H1 (cell line): ENCODE measurements at regions not wholly inside any gene's neighbourhood (a gene's known extent, or its start where the extent isn't known, plus 50 kb on each side); places are given as distances from the start of the nearest gene placed in this dataset.
A peak's percentile ranks its signal among the peaks of the same experiment; 100 is the strongest.

Source experiments
- CTCF ChIA-PET: fragments of 300-600 bp; sonication (Branson Sonifier 250); formaldehyde crosslinking; loops from one replicate; lab custom pipeline; 2021; ENCODE audit not compliant: partially characterized antibody; lab: Charles Lee
- POLR2A ChIA-PET: fragments of 300-600 bp; sonication (Branson Sonifier 250); formaldehyde crosslinking; loops from one replicate; lab custom pipeline; 2021; ENCODE audit warnings: inconsistent platforms; ENCODE audit not compliant: partially characterized antibody; lab: Charles Lee
- DNase-seq, 2 experiments: peaks; one replicate each; pipeline versions ENCODE4 v3.0.0 to v3.0.0-alpha.2; 2010 to 2022; ENCODE audit warnings: low spot score in 2 of 2, low read depth in 1 of 2, mixed read lengths in 1 of 2
- FAIRE-seq: peaks from 2 replicates; lab custom pipeline; 2011; peaks lifted over from hg19 to GRCh38; lab: Jason Lieb, UNC
- H2AFZ ChIP-seq: 2 replicates; pipeline ENCODE4 v1.8.1; 2012; ENCODE audit warnings: low read length, inconsistent platforms
- H2AK5ac ChIP-seq: 2 replicates; pipeline ENCODE4 v1.6.1; 2013; ENCODE audit warnings: low read depth, low read length
- H2BK120ac ChIP-seq: replicated peaks from 2 replicates; pipeline ENCODE3; 2013; ENCODE audit warnings: low read depth, low read length, inconsistent platforms
- H2BK12ac ChIP-seq: 2 replicates; pipeline ENCODE4 v1.6.1; 2013; ENCODE audit warnings: low read depth, low read length
- H2BK15ac ChIP-seq: 2 replicates; pipeline ENCODE4 v1.6.1; 2013; ENCODE audit warnings: low read length
- H2BK20ac ChIP-seq: 2 replicates; pipeline ENCODE4 v1.6.1; 2013; ENCODE audit warnings: low read length
- H2BK5ac ChIP-seq: 2 replicates; pipeline ENCODE4 v1.6.1; 2013; ENCODE audit warnings: low read depth, low read length
- H3K14ac ChIP-seq: 2 replicates; pipeline ENCODE4 v1.6.1; 2013; ENCODE audit warnings: inconsistent platforms; ENCODE audit not compliant: insufficient read length
- H3K18ac ChIP-seq: 2 replicates; pipeline ENCODE4 v1.6.1; 2013; ENCODE audit warnings: low read length; ENCODE audit errors: extremely low read depth
- H3K23ac ChIP-seq: 2 replicates; pipeline ENCODE4 v1.6.1; 2013; ENCODE audit warnings: inconsistent platforms; ENCODE audit not compliant: insufficient read length
- H3K23me2 ChIP-seq: 2 replicates; pipeline ENCODE4 v1.6.1; 2013; ENCODE audit warnings: low read depth, low read length
- H3K27ac ChIP-seq: 2 replicates; pipeline ENCODE4 v1.6.1; 2011; ENCODE audit warnings: low read depth, low read length, inconsistent platforms
- H3K27me3 ChIP-seq, 4 experiments: replicated peaks in 1 of 4; 1 replicate in 1 of 4; 2 replicates in 3 of 4; pipeline versions ENCODE4 v1.6.1 to v1.8.1; 2011 to 2013; ENCODE audit warnings: low read length in 3 of 4, mild to moderate bottlenecking in 3 of 4, inconsistent platforms in 2 of 4, mixed read lengths in 2 of 4, moderate library complexity in 1 of 4; ENCODE audit not compliant: control insufficient read depth in 3 of 4, insufficient read depth in 3 of 4; ENCODE audit errors: extremely low read depth in 1 of 4
- H3K36me3 ChIP-seq, 4 experiments: 2 replicates each; pipeline versions ENCODE4 v1.6.1 to v1.8.1; 2011 to 2013; ENCODE audit warnings: mild to moderate bottlenecking in 4 of 4, low read length in 3 of 4, moderate library complexity in 2 of 4, control low read depth in 1 of 4, inconsistent platforms in 1 of 4; ENCODE audit not compliant: insufficient read depth in 4 of 4, control insufficient read depth in 2 of 4
- H3K4ac ChIP-seq: replicated peaks from 2 replicates; pipeline ENCODE3; 2013; ENCODE audit warnings: low read length, low read depth, mixed read lengths, inconsistent platforms; ENCODE audit not compliant: insufficient read length
- H3K4me1 ChIP-seq, 4 experiments: replicated peaks in 1 of 4; 1 replicate in 1 of 4; 2 replicates in 3 of 4; pipeline versions ENCODE4 v1.6.1 to v1.8.1; 2011 to 2013; ENCODE audit warnings: low read length in 3 of 4, inconsistent platforms in 2 of 4, mixed read lengths in 1 of 4; ENCODE audit not compliant: insufficient read depth in 4 of 4, control insufficient read depth in 3 of 4
- H3K4me2 ChIP-seq, 2 experiments: 2 replicates each; pipeline versions ENCODE4 v1.6.1 to v1.8.1; 2011 to 2013; ENCODE audit warnings: low read depth in 2 of 2, low read length in 2 of 2, control low read depth in 1 of 2, inconsistent platforms in 1 of 2, mild to moderate bottlenecking in 1 of 2; ENCODE audit not compliant: insufficient read depth in 1 of 2
- H3K4me3 ChIP-seq, 4 experiments: fragments of 200-600, 300-600 bp in 1 of 4; sonication (generic), shearing (Covaris generic), sonication (Bioruptor Twin) in 1 of 4; 2 replicates each; pipeline versions ENCODE4 v1.5.1 to v1.8.1; 2011 to 2016; ENCODE audit warnings: low read length in 4 of 4, low read depth in 3 of 4, control low read depth in 2 of 4, inconsistent platforms in 2 of 4, mild to moderate bottlenecking in 2 of 4, mixed read lengths in 1 of 4, moderate library complexity in 1 of 4; ENCODE audit not compliant: insufficient read depth in 2 of 4; ENCODE audit errors: extremely low read depth in 1 of 4
- H3K56ac ChIP-seq: replicated peaks from 2 replicates; pipeline ENCODE3; 2013; ENCODE audit warnings: low read depth, mild to moderate bottlenecking, mixed read lengths, low read length, inconsistent platforms; ENCODE audit not compliant: insufficient read length
- H3K79me1 ChIP-seq: 2 replicates; pipeline ENCODE4 v1.6.1; 2013; ENCODE audit warnings: low read depth, low read length, control low read depth
- H3K79me2 ChIP-seq, 2 experiments: 2 replicates each; pipeline versions ENCODE4 v1.6.1 to v1.8.1; 2012 to 2013; ENCODE audit warnings: low read length in 2 of 2, mild to moderate bottlenecking in 2 of 2, inconsistent platforms in 1 of 2; ENCODE audit not compliant: insufficient read depth in 2 of 2, control insufficient read depth in 1 of 2
- H3K9ac ChIP-seq, 4 experiments: replicated peaks in 1 of 4; 1 replicate in 1 of 4; 2 replicates in 3 of 4; pipeline versions ENCODE4 v1.6.1 to v1.8.1; 2011 to 2013; ENCODE audit warnings: low read depth in 3 of 4, low read length in 3 of 4, control low read depth in 2 of 4, mild to moderate bottlenecking in 2 of 4, moderate library complexity in 2 of 4, inconsistent platforms in 1 of 4; ENCODE audit errors: extremely low read depth in 1 of 4
- H3K9me3 ChIP-seq, 2 experiments: 2 replicates each; pipeline versions ENCODE4 v1.6.1 to v1.8.1; 2012 to 2013; ENCODE audit warnings: mild to moderate bottlenecking in 2 of 2, moderate library complexity in 2 of 2, control low read depth in 1 of 2, inconsistent platforms in 1 of 2, low read depth in 1 of 2, low read length in 1 of 2, mixed read lengths in 1 of 2; ENCODE audit not compliant: insufficient read depth in 2 of 2
- H4K20me1 ChIP-seq, 2 experiments: replicated peaks in 1 of 2; 2 replicates each; pipeline versions ENCODE3 to v1.8.1; 2011 to 2013; ENCODE audit warnings: inconsistent platforms in 2 of 2, low read length in 2 of 2, mild to moderate bottlenecking in 1 of 2; ENCODE audit not compliant: insufficient read depth in 2 of 2, control insufficient read depth in 1 of 2
- H4K5ac ChIP-seq: 2 replicates; pipeline ENCODE4 v1.6.1; 2013; ENCODE audit warnings: low read length, low read depth, mixed read lengths, inconsistent platforms; ENCODE audit not compliant: insufficient read length
- H4K8ac ChIP-seq: 2 replicates; pipeline ENCODE4 v1.8.0; 2013; ENCODE audit warnings: mild to moderate bottlenecking, moderate library complexity, low read length, inconsistent platforms; ENCODE audit not compliant: insufficient read depth; ENCODE audit errors: extremely low read depth
- H4K91ac ChIP-seq: replicated peaks from 2 replicates; pipeline ENCODE3; 2013; ENCODE audit warnings: low read length, mixed read lengths, inconsistent platforms; ENCODE audit not compliant: insufficient read length
- RXRA ChIP-seq: IDR thresholded peaks from 2 replicates; pipeline ENCODE4 v1.6.1; 2011; ENCODE audit warnings: low read depth, mild to moderate bottlenecking, low read length, moderate library complexity; ENCODE audit not compliant: insufficient read depth
- WGBS, 2 experiments: shearing (Covaris generic) in 1 of 2; methylation state at CpG; one replicate each; pipeline versions ENCODE4 v1.1.6 to v1.1.7; 2013 to 2015; ENCODE audit warnings: low lambda C conversion rate in 2 of 2, mixed read lengths in 2 of 2, inconsistent platforms in 1 of 2, low coverage in 1 of 2, missing lambda C conversion rate in 1 of 2; ENCODE audit not compliant: insufficient replicate concordance in 2 of 2, insufficient coverage in 1 of 2, insufficient read length in 1 of 2; ENCODE audit errors: extremely low coverage in 1 of 2, missing lambda C conversion rate in 1 of 2; 5-methylcytosine and 5-hydroxymethylcytosine counted together

DNA sequence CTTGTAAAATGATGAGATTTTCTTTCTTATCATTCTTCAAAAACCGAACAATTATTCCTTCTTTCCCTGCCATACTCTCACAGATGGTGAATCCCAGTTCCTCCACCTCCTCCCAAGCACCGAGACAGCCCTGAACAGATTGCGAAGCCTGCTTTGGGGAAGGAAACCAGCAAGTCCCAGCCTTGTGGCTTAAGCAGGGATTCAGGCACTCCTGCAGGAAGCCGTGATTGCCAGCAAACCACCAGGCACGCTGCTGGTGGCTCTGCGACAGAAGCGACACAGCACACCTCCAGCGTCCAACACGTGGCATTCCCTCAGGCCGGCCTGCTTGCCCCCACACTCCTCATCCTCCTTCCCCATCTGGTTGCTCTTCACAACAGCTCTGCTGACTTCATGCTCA lies 237.7 kb downstream of the GXYLT1 start:
- ChIA-PET POLR2A (no interaction called here), CTCF (no interaction called here)
- H3K4me3 ChIP-seq, result no peak overlapping the region
- H3K4me2 ChIP-seq, result no peak overlapping the region
- H2AK5ac ChIP-seq, result no peak overlapping the region
- H3K18ac ChIP-seq, result no peak overlapping the region
- no peaks in the 10 kb centered on the region for H3K27me3 ChIP-seq
- H3K9ac ChIP-seq, result no peak overlapping the region
- H3K4ac ChIP-seq, result no peak overlapping the region
- FAIRE-seq (no peak), DNase-seq (no peak)
- no peak overlapping the region for H4K8ac ChIP-seq
- no peaks in the 10 kb centered on the region for H3K36me3 ChIP-seq
- WGBS, 2 experiments, result 84% methylated on average over 10 of the region's 10 CpGs; no CpG with 5 or more reads in 1 of the 2 experiments
- H3K56ac ChIP-seq, result no peak overlapping the region
- TF ChIP-seq RXRA, result no peak
- H2BK120ac ChIP-seq, result peak overlapping the region; percentile 40
- no peak overlapping the region for H3K23ac ChIP-seq
- no peak overlapping the region for H3K14ac ChIP-seq
- H3K79me1 ChIP-seq, result no peaks in the 10 kb centered on the region
- H2BK15ac ChIP-seq, result no peak overlapping the region; the same call in 1 of the 2 replicates
- 0 out of 2 replicates have a peak overlapping the region, but pooled peaks have one; percentile 21 for H2BK12ac ChIP-seq
- H3K79me2 ChIP-seq, result no peaks in the 10 kb centered on the region
- H3K9me3 ChIP-seq, result no peaks in the 10 kb centered on the region
- no peak overlapping the region for H3K27ac ChIP-seq
- peaks cover 1 to 13% (median 8%) of the 10 kb centered on the region in 4 experiments; a peak in 5 of 7 replicates for H3K4me1 ChIP-seq
- H2BK5ac ChIP-seq, result no peak overlapping the region
- H4K5ac ChIP-seq, result no peak overlapping the region
- no peaks in the 10 kb centered on the region for H4K20me1 ChIP-seq
- H4K91ac ChIP-seq, result peak overlapping the region; percentile 81
- H2BK20ac ChIP-seq, result 0 out of 2 replicates have a peak overlapping the region, but pooled peaks have one; percentile 16
- H3K23me2 ChIP-seq, result no peaks in the 10 kb centered on the region
- H2AFZ ChIP-seq, result peak overlapping the region; percentile 36; the same call in 1 of the 2 replicates
